GM23338 (cell line): ENCODE measurements at regions not wholly inside any gene's neighbourhood (a gene's known extent, or its start where the extent isn't known, plus 50 kb on each side); places are given as distances from the start of the nearest gene placed in this dataset.

Experiments used
- ATAC-seq: fragments of 200-7000 bp; cut with Tn5 transposase; 3 replicates; pipeline ENCODE4 v1.9.1; 2020
- DNase-seq: peaks from one replicate; pipeline ENCODE4 v3.0.0-alpha.2; 2015; ENCODE audit warnings: low spot score
- H2AFZ ChIP-seq: fragments of 200-600 bp; sonication (generic); 2 replicates; pipeline ENCODE4 v1.8.0; 2016; ENCODE audit warnings: antibody characterized with exemption, mild to moderate bottlenecking, moderate library complexity
- H3F3A ChIP-seq: fragments of 200-600 bp; sonication (generic); replicated peaks from 2 replicates; pipeline ENCODE4 v1.8.0; 2017; ENCODE audit warnings: antibody characterized with exemption, mixed run types, low read depth
- H3K27ac ChIP-seq: fragments of 200-600 bp; sonication (generic); 2 replicates; pipeline ENCODE4 v1.6.1; 2016; ENCODE audit warnings: low read depth
- H3K27me3 ChIP-seq: fragments of 200-600 bp; sonication (generic); 2 replicates; pipeline ENCODE4 v1.8.0; 2016; ENCODE audit warnings: mild to moderate bottlenecking, mixed run types, moderate library complexity; ENCODE audit not compliant: insufficient read depth
- H3K36me3 ChIP-seq: fragments of 200-600 bp; sonication (generic); 2 replicates; pipeline ENCODE4 v1.8.0; 2016; ENCODE audit warnings: mild to moderate bottlenecking; ENCODE audit not compliant: insufficient read depth
- H3K4me1 ChIP-seq: fragments of 200-600 bp; sonication (generic); 2 replicates; pipeline ENCODE4 v1.8.0; 2016; ENCODE audit warnings: mild to moderate bottlenecking, moderate library complexity; ENCODE audit not compliant: insufficient read depth
- H3K4me2 ChIP-seq: fragments of 200-600 bp; sonication (generic); 2 replicates; pipeline ENCODE4 v1.7.1; 2017; ENCODE audit warnings: mixed run types
- H3K4me3 ChIP-seq: fragments of 200-600 bp; sonication (generic); 2 replicates; pipeline ENCODE4 v1.6.1; 2016; ENCODE audit warnings: mixed run types
- H3K79me2 ChIP-seq: fragments of 200-600 bp; sonication (generic); replicated peaks from 2 replicates; pipeline ENCODE4 v1.8.0; 2017; ENCODE audit warnings: mild to moderate bottlenecking; ENCODE audit not compliant: insufficient read depth
- H3K9me2 ChIP-seq: fragments of 200-600 bp; sonication (generic); 2 replicates; pipeline ENCODE4 v1.8.0; 2017; ENCODE audit not compliant: insufficient read depth
- H4K20me1 ChIP-seq: fragments of 200-600 bp; sonication (generic); replicated peaks from 2 replicates; pipeline ENCODE4 v1.8.0; 2017; ENCODE audit warnings: mild to moderate bottlenecking; ENCODE audit not compliant: insufficient read depth
- H3K27ac Mint-ChIP-seq: 2 replicates; pipeline ENCODE4 v1.8.0; 2020; ENCODE audit warnings: inconsistent platforms, mild to moderate bottlenecking, moderate library complexity, mixed read lengths
- H3K27me3 Mint-ChIP-seq: 3 replicates; pipeline ENCODE4 v1.8.0; 2022; ENCODE audit warnings: low read depth, mild to moderate bottlenecking, moderate library complexity, mixed read lengths, inconsistent platforms; ENCODE audit not compliant: insufficient read depth, poor library complexity
- H3K36me3 Mint-ChIP-seq: 3 replicates; pipeline ENCODE4 v1.8.0; 2021; ENCODE audit warnings: low read depth, mild to moderate bottlenecking, inconsistent platforms, moderate library complexity, mixed read lengths
- H3K4me1 Mint-ChIP-seq: 3 replicates; pipeline ENCODE4 v1.8.0; 2020; ENCODE audit warnings: mild to moderate bottlenecking, inconsistent platforms, mixed read lengths
- H3K4me3 Mint-ChIP-seq: 3 replicates; pipeline ENCODE4 v1.8.0; 2021; ENCODE audit warnings: moderate library complexity, mild to moderate bottlenecking, inconsistent platforms, mixed read lengths
- H3K9me3 Mint-ChIP-seq: 3 replicates; pipeline ENCODE4 v1.8.0; 2020; ENCODE audit warnings: moderate library complexity, mild to moderate bottlenecking, inconsistent platforms, mixed read lengths
- CREB1 ChIP-seq: fragments of 250-450 bp; sonication (Bioruptor Pico); IDR thresholded peaks from 2 replicates; pipeline ENCODE4 v1.5.0; 2020; ENCODE audit warnings: low read depth, mild to moderate bottlenecking, moderate library complexity
- EZH2 ChIP-seq: fragments of 200-600 bp; sonication (generic); IDR thresholded peaks from one replicate; pipeline ENCODE4 v1.8.0; 2017; ENCODE audit warnings: antibody characterized with exemption, mild to moderate bottlenecking, low read depth; ENCODE audit not compliant: unreplicated experiment
- EZH2phosphoT487 ChIP-seq: fragments of 200-600 bp; sonication (generic); IDR thresholded peaks from one replicate; pipeline ENCODE4 v1.8.1; 2018; ENCODE audit warnings: antibody characterized with exemption; ENCODE audit not compliant: unreplicated experiment
- JUNB ChIP-seq: IDR thresholded peaks from one replicate; pipeline ENCODE4 v1.6.1; 2016; ENCODE audit warnings: antibody characterized with exemption; ENCODE audit not compliant: unreplicated experiment
- NANOG ChIP-seq: IDR thresholded peaks from 2 replicates; pipeline ENCODE4 v1.6.1; 2016; ENCODE audit warnings: antibody characterized with exemption, borderline replicate concordance
- POLR2AphosphoS5 ChIP-seq: IDR thresholded peaks from 2 replicates; pipeline ENCODE4 v1.6.1; 2016; ENCODE audit warnings: antibody characterized with exemption, low read depth
- STAT1 ChIP-seq: IDR thresholded peaks from one replicate; pipeline ENCODE4 v1.6.1; 2016; ENCODE audit warnings: antibody characterized with exemption; ENCODE audit not compliant: unreplicated experiment
- ZNF114 ChIP-seq: fragments of 250-450 bp; sonication (Bioruptor Pico); IDR thresholded peaks from 2 replicates; pipeline ENCODE4 v1.5.0; 2020; ENCODE audit warnings: mild to moderate bottlenecking, moderate library complexity
- ZNF331 ChIP-seq: fragments of 250-450 bp; sonication (Bioruptor Pico); IDR thresholded peaks from 2 replicates; pipeline ENCODE4 v1.5.0; 2020; ENCODE audit warnings: low read depth, mild to moderate bottlenecking, moderate library complexity
- TF ChIP-seq, protein P1 (sequence below): fragments of 250-450 bp; sonication (Bioruptor Pico); IDR thresholded peaks from 2 replicates; pipeline ENCODE4 v1.5.0; 2020; ENCODE audit warnings: mild to moderate bottlenecking, moderate library complexity
- TF ChIP-seq, protein P2 (sequence below): IDR thresholded peaks from 2 replicates; pipeline ENCODE4 v1.6.1; 2016; ENCODE audit warnings: antibody characterized with exemption
- TF ChIP-seq, protein P3 (sequence below), 2 experiments: fragments of 200-600 bp in 1 of 2; sonication (generic) in 1 of 2; conservative IDR thresholded peaks; 2 replicates each; pipeline versions ENCODE4 v1.5.1 to v1.6.1; 2016 to 2017; ENCODE audit warnings: antibody characterized with exemption in 2 of 2, low read depth in 2 of 2, mild to moderate bottlenecking in 2 of 2, moderate library complexity in 1 of 2
- TF ChIP-seq, protein P4 (sequence below): IDR thresholded peaks from one replicate; pipeline ENCODE4 v1.6.1; 2018; ENCODE audit warnings: antibody characterized with exemption; ENCODE audit not compliant: unreplicated experiment

DNA sequence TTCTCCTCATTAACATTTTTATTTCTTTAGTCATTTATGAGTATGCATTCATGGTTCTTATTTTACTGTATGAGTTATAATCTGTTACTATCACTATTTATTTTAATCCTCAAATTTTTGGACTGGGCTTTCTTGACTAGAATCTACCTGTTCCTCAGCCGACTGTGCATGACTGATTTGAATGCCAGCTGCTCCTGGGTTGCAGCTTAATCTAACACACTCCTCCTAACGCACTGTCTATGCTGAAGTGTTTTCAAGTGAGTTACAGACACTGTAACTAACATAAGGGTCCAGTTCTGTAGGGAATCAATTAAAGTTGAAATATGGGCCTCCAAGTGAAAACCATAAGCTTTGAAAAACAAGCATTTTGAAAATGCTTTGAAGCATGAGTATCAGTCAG, 137.4 kb upstream of the ARSJ start:
- Histone ChIP-seq H3K4me1 (no peaks in the 10 kb centered on the region), H3K4me2 (no peak overlapping the region), H3K79me2 (no peaks in the 10 kb centered on the region), H3K9me2 (no peaks in the 10 kb centered on the region), H2AFZ (no peak overlapping the region), H3K36me3 (no peaks in the 10 kb centered on the region), H3F3A (no peaks in the 10 kb centered on the region), H3K4me3 (no peak overlapping the region), H4K20me1 (no peaks in the 10 kb centered on the region), H3K27me3 (no peaks in the 10 kb centered on the region), H3K27ac (no peak overlapping the region)
- DNase-seq (no peak), ATAC-seq (no peak)
- Mint-ChIP-seq H3K36me3 (no peaks in the 10 kb centered on the region), H3K4me3 (no peak overlapping the region), H3K4me1 (no peaks in the 10 kb centered on the region), H3K27me3 (no peaks in the 10 kb centered on the region), H3K9me3 (no peaks in the 10 kb centered on the region), H3K27ac (no peak overlapping the region)
- TF ChIP-seq ZNF114: no peak
- no peak for TF ChIP-seq CREB1 (CRISPR knock-in tag)
- TF ChIP-seq, protein P1, sequence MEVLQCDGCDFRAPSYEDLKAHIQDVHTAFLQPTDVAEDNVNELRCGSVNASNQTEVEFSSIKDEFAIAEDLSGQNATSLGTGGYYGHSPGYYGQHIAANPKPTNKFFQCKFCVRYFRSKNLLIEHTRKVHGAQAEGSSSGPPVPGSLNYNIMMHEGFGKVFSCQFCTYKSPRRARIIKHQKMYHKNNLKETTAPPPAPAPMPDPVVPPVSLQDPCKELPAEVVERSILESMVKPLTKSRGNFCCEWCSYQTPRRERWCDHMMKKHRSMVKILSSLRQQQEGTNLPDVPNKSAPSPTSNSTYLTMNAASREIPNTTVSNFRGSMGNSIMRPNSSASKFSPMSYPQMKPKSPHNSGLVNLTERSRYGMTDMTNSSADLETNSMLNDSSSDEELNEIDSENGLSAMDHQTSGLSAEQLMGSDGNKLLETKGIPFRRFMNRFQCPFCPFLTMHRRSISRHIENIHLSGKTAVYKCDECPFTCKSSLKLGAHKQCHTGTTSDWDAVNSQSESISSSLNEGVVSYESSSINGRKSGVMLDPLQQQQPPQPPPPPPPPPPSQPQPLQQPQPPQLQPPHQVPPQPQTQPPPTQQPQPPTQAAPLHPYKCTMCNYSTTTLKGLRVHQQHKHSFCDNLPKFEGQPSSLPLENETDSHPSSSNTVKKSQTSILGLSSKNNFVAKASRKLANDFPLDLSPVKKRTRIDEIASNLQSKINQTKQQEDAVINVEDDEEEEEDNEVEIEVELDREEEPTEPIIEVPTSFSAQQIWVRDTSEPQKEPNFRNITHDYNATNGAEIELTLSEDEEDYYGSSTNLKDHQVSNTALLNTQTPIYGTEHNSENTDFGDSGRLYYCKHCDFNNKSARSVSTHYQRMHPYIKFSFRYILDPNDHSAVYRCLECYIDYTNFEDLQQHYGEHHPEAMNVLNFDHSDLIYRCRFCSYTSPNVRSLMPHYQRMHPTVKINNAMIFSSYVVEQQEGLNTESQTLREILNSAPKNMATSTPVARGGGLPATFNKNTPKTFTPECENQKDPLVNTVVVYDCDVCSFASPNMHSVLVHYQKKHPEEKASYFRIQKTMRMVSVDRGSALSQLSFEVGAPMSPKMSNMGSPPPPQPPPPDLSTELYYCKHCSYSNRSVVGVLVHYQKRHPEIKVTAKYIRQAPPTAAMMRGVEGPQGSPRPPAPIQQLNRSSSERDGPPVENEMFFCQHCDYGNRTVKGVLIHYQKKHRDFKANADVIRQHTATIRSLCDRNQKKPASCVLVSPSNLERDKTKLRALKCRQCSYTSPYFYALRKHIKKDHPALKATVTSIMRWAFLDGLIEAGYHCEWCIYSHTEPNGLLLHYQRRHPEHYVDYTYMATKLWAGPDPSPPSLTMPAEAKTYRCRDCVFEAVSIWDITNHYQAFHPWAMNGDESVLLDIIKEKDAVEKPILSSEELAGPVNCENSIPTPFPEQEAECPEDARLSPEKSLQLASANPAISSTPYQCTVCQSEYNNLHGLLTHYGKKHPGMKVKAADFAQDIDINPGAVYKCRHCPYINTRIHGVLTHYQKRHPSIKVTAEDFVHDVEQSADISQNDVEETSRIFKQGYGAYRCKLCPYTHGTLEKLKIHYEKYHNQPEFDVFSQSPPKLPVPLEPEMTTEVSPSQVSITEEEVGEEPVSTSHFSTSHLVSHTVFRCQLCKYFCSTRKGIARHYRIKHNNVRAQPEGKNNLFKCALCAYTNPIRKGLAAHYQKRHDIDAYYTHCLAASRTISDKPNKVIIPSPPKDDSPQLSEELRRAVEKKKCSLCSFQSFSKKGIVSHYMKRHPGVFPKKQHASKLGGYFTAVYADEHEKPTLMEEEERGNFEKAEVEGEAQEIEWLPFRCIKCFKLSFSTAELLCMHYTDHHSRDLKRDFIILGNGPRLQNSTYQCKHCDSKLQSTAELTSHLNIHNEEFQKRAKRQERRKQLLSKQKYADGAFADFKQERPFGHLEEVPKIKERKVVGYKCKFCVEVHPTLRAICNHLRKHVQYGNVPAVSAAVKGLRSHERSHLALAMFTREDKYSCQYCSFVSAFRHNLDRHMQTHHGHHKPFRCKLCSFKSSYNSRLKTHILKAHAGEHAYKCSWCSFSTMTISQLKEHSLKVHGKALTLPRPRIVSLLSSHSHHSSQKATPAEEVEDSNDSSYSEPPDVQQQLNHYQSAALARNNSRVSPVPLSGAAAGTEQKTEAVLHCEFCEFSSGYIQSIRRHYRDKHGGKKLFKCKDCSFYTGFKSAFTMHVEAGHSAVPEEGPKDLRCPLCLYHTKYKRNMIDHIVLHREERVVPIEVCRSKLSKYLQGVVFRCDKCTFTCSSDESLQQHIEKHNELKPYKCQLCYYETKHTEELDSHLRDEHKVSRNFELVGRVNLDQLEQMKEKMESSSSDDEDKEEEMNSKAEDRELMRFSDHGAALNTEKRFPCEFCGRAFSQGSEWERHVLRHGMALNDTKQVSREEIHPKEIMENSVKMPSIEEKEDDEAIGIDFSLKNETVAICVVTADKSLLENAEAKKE (CRISPR knock-in tag): no peak
- no peak for TF ChIP-seq NANOG
- TF ChIP-seq POLR2AphosphoS5: no peak
- no peak for TF ChIP-seq STAT1
- TF ChIP-seq, protein P2, sequence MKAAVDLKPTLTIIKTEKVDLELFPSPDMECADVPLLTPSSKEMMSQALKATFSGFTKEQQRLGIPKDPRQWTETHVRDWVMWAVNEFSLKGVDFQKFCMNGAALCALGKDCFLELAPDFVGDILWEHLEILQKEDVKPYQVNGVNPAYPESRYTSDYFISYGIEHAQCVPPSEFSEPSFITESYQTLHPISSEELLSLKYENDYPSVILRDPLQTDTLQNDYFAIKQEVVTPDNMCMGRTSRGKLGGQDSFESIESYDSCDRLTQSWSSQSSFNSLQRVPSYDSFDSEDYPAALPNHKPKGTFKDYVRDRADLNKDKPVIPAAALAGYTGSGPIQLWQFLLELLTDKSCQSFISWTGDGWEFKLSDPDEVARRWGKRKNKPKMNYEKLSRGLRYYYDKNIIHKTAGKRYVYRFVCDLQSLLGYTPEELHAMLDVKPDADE: no peak
- no peak for TF ChIP-seq ZNF331 (CRISPR knock-in tag)
- TF ChIP-seq, protein P3, sequence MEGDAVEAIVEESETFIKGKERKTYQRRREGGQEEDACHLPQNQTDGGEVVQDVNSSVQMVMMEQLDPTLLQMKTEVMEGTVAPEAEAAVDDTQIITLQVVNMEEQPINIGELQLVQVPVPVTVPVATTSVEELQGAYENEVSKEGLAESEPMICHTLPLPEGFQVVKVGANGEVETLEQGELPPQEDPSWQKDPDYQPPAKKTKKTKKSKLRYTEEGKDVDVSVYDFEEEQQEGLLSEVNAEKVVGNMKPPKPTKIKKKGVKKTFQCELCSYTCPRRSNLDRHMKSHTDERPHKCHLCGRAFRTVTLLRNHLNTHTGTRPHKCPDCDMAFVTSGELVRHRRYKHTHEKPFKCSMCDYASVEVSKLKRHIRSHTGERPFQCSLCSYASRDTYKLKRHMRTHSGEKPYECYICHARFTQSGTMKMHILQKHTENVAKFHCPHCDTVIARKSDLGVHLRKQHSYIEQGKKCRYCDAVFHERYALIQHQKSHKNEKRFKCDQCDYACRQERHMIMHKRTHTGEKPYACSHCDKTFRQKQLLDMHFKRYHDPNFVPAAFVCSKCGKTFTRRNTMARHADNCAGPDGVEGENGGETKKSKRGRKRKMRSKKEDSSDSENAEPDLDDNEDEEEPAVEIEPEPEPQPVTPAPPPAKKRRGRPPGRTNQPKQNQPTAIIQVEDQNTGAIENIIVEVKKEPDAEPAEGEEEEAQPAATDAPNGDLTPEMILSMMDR (conservative IDR thresholded peaks at IDR 0.05; ENCODE audit: low read depth in 2 of 2): no peak
- TF ChIP-seq EZH2: no peak
- TF ChIP-seq EZH2phosphoT487: no peak
- TF ChIP-seq, protein P4, sequence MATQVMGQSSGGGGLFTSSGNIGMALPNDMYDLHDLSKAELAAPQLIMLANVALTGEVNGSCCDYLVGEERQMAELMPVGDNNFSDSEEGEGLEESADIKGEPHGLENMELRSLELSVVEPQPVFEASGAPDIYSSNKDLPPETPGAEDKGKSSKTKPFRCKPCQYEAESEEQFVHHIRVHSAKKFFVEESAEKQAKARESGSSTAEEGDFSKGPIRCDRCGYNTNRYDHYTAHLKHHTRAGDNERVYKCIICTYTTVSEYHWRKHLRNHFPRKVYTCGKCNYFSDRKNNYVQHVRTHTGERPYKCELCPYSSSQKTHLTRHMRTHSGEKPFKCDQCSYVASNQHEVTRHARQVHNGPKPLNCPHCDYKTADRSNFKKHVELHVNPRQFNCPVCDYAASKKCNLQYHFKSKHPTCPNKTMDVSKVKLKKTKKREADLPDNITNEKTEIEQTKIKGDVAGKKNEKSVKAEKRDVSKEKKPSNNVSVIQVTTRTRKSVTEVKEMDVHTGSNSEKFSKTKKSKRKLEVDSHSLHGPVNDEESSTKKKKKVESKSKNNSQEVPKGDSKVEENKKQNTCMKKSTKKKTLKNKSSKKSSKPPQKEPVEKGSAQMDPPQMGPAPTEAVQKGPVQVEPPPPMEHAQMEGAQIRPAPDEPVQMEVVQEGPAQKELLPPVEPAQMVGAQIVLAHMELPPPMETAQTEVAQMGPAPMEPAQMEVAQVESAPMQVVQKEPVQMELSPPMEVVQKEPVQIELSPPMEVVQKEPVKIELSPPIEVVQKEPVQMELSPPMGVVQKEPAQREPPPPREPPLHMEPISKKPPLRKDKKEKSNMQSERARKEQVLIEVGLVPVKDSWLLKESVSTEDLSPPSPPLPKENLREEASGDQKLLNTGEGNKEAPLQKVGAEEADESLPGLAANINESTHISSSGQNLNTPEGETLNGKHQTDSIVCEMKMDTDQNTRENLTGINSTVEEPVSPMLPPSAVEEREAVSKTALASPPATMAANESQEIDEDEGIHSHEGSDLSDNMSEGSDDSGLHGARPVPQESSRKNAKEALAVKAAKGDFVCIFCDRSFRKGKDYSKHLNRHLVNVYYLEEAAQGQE: no peak
- TF ChIP-seq JUNB: no peak
